Activated naive CD4-positive, alpha-beta T cell treated with anti-CD3 and anti-CD28 coated beads for 36 hours (primary cell): ENCODE measurements at regions not wholly inside any gene's neighbourhood (a gene's known extent, or its start where the extent isn't known, plus 50 kb on each side); places are given as distances from the start of the nearest gene placed in this dataset.

Experiments used
- CTCF ChIA-PET: fragments of 350-600 bp; sonication (Branson Sonifier 250); formaldehyde crosslinking; loops from one replicate; lab custom pipeline; 2021; ENCODE audit warnings: antibody characterized with exemption; lab: Charles Lee
- DNase-seq: peaks from one replicate; pipeline ENCODE4 v3.0.0-alpha.2; 2020
- H3K27ac Mint-ChIP-seq: one replicate; pipeline ENCODE4 v1.8.0; 2021; ENCODE audit warnings: mild to moderate bottlenecking, mixed read lengths
- H3K27me3 Mint-ChIP-seq: one replicate; pipeline ENCODE4 v1.8.0; 2021; ENCODE audit warnings: low read depth, mixed read lengths
- H3K36me3 Mint-ChIP-seq: one replicate; pipeline ENCODE4 v1.8.0; 2021; ENCODE audit warnings: low read depth, mixed read lengths
- H3K4me1 Mint-ChIP-seq: one replicate; pipeline ENCODE4 v1.8.0; 2021; ENCODE audit warnings: low read depth, mixed read lengths
- H3K4me3 Mint-ChIP-seq: one replicate; pipeline ENCODE4 v1.8.0; 2021; ENCODE audit warnings: mild to moderate bottlenecking, moderate library complexity, mixed read lengths
- H3K9me3 Mint-ChIP-seq: one replicate; pipeline ENCODE4 v1.8.0; 2021; ENCODE audit warnings: mixed read lengths
- intact Hi-C: fragments of 100-400 bp; cut with micrococcal nuclease; formaldehyde crosslinking; loops from one replicate; pipeline ENCODE4 v1.15.1; 2023

- Mint-ChIP-seq H3K9me3 (peaks cover 7% of the 10 kb centered on the region), H3K27me3 (peaks cover 6% of the 10 kb centered on the region), H3K4me1 (no peaks in the 10 kb centered on the region), H3K36me3 (peaks cover 2% of the 10 kb centered on the region), H3K27ac (no peak overlapping the region), H3K4me3 (no peak overlapping the region)
- DNase-seq, result no peak
- CTCF ChIA-PET, result no interaction called here
- intact Hi-C loops, result no loop called here
Measured at GRCh38 chr2:236985761-236986339, 99.8 kb upstream of the COPS8 start.

- no peak for DNase-seq
- intact Hi-C loops, result no loop called here
- no peaks in the 10 kb centered on the region for H3K4me1 Mint-ChIP-seq
- H3K27me3 Mint-ChIP-seq, result peaks cover 6% of the 10 kb centered on the region
- H3K9me3 Mint-ChIP-seq, result peaks cover 7% of the 10 kb centered on the region
- no peak overlapping the region for H3K4me3 Mint-ChIP-seq
- peaks cover 2% of the 10 kb centered on the region for H3K36me3 Mint-ChIP-seq
- CTCF ChIA-PET, result no interaction called here
- H3K27ac Mint-ChIP-seq, result no peak overlapping the region
Measured at GRCh38 chr2:236986524-236987330, 99.0 kb upstream of the COPS8 start.

GRCh38 chr2:236988216-236988615, 97.5 kb upstream of the COPS8 start:
- DNase-seq, result no peak
- Mint-ChIP-seq H3K27me3 (peaks cover 6% of the 10 kb centered on the region), H3K4me1 (no peaks in the 10 kb centered on the region), H3K4me3 (no peak overlapping the region), H3K27ac (no peak overlapping the region), H3K36me3 (peaks cover 2% of the 10 kb centered on the region), H3K9me3 (peaks cover 3% of the 10 kb centered on the region)
- intact Hi-C loops, result no loop called here
- CTCF ChIA-PET, result no interaction called here

DNA sequence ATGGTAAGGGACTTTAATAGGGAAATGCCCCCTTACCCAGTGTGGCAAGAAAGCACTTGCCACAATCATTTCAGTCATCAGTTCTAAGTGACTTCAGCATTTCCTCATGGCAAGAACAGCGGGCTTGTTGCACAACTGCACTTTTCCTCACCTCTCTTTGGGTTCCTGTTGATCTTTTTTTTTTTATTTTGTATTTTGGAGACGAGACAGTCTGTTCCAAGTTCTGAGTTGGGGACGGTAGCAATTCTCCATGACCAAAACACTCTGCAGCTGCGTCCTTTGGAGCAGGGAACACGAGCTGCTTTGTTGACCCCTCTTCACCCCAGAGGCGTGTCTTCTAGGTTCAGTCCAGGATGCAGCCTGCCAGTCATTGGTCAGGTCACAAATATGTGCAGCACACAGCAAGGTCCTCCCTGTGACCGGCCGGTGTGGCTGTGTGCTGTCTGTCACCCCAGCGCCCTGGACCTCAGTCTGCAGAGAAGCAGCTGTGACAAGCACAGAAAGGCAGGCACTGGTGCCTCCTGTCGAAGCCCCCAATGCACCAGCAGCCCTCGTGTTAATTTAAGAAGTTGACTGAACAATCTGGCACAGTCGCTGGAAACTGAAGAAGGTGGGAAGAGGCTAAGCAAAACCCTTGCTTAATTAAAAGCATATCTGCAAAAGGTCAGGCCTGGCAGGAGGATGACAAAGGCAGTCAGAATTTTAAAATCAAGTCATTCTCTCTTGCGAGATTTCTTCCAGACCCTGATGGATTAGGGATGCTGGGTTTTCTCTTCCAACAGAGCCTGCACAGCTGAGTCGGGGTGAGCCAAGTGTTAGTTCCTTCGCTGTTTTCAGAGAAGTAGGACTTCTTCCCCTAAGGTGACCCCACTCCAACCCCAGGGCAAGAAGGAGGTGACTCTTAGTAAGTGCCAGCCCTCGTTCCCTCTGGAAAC, 96.7 kb upstream of the COPS8 start:
- Mint-ChIP-seq H3K4me3 (no peak overlapping the region), H3K4me1 (no peaks in the 10 kb centered on the region), H3K36me3 (peaks cover 2% of the 10 kb centered on the region), H3K27me3 (peaks cover 6% of the 10 kb centered on the region), H3K27ac (no peak overlapping the region), H3K9me3 (no peaks in the 10 kb centered on the region)
- CTCF ChIA-PET, result no interaction called here
- intact Hi-C loops, result no loop called here
- no peak for DNase-seq

DNA sequence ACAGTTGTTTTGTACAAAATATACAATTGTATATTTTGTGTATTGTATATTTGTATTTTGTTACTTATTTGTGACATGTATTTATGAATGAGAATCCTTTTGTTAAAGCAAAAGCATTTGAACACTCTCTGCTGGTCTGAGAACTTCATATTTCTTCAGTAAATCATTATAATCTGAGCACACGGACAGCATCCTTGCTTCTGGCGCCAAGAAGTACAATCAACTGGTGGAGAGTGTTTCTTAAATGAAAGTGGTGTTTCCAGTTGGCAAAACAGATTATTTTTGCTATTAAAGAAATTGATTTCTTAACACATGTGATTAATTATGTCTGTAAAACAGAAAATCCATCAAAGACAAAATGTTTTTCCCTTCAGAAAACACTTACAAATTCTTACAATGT, 95.1 kb upstream of the COPS8 start:
- DNase-seq, result no peak
- CTCF ChIA-PET, result no interaction called here
- H3K27ac Mint-ChIP-seq, result no peak overlapping the region
- H3K4me1 Mint-ChIP-seq, result no peaks in the 10 kb centered on the region
- H3K9me3 Mint-ChIP-seq, result no peaks in the 10 kb centered on the region
- peaks cover 6% of the 10 kb centered on the region for H3K27me3 Mint-ChIP-seq
- intact Hi-C loops, result no loop called here
- peaks cover 1% of the 10 kb centered on the region for H3K36me3 Mint-ChIP-seq
- no peak overlapping the region for H3K4me3 Mint-ChIP-seq

GRCh38 chr2:236991874-236992273, 93.8 kb upstream of the COPS8 start:
- H3K27me3 Mint-ChIP-seq, result peaks cover 7% of the 10 kb centered on the region
- DNase-seq, result no peak
- no peaks in the 10 kb centered on the region for H3K4me1 Mint-ChIP-seq
- CTCF ChIA-PET, result no interaction called here
- no peaks in the 10 kb centered on the region for H3K9me3 Mint-ChIP-seq
- no peaks in the 10 kb centered on the region for H3K36me3 Mint-ChIP-seq
- H3K4me3 Mint-ChIP-seq, result no peak overlapping the region
- H3K27ac Mint-ChIP-seq, result no peak overlapping the region
- intact Hi-C loops, result no loop called here

DNA sequence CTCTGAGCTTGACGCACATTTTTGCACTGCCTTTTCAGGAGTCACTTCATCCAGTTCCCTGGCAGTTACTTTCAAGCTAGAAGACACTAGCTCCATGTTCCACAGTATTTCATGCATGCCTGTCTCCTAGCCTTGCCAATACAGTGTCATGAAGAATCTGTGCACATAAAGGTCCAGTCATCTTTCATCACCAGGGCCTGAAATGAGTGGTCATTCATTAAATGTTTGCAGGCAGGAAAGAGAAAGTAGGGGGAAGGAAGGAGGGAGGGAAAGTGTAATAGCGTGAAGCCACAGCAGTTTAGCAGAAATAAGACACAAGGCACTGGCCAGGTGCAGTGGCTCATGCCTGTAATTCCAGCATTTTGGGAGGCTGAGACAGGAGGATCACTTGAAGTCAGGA, 92.4 kb upstream of the COPS8 start:
- H3K27me3 Mint-ChIP-seq, result peaks cover 7% of the 10 kb centered on the region
- DNase-seq, result no peak
- H3K27ac Mint-ChIP-seq, result no peak overlapping the region
- no peaks in the 10 kb centered on the region for H3K4me1 Mint-ChIP-seq
- H3K9me3 Mint-ChIP-seq, result no peaks in the 10 kb centered on the region
- H3K4me3 Mint-ChIP-seq, result no peak overlapping the region
- CTCF ChIA-PET, result no interaction called here
- intact Hi-C loops, result no loop called here
- no peaks in the 10 kb centered on the region for H3K36me3 Mint-ChIP-seq

DNA sequence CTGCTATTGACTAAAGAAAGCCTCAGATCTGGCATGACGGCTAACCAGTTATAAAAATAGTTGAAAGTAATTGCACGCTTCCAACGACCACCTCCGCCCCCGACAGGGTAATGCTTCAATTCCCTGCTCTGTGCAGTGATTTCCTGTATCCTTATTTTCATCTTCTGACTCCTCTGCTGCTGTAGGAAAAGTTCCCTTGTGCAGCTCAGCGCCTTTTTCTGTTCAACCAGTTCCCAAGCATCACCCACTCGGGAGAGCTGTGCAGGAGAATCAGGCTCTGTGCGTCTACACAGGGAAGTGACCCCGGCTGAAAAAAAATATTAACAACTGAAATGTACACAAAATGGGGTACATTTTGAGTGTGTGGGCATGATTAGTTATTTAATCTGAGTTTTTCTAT, 91.3 kb upstream of the COPS8 start:
- no peak for DNase-seq
- intact Hi-C loops, result no loop called here
- CTCF ChIA-PET, result no interaction called here

DNA sequence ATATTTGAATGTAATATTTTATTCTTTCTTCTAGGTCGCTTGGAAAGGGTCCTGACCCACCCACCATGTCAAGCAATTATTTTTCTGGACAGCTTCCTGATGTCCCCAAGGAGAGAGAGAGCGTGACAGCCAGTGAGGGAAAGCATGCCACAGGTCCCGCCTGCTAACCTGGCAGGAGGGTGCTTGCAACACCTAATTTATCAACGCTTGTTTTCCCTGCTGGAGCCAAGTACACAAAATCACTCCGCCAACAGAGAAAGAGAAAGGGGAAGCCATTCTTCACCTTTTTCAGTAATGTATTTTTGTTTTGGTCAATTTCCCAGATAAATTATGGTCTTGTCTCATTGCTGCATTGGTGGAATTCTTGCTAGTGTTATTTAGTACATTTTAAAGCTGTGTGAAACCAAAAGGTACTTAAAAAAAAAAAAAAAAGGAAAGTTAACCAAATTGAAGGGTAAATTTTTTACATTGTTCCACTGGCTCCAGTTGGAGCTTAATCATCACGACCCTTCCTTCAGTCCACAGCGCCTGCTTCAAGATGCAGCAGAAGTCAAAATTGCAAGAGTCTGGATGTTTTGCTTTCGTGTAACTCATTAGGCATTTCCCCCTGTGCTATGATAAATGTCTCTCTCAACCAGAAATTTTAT, 88.5 kb upstream of the COPS8 start:
- Mint-ChIP-seq H3K9me3 (no peaks in the 10 kb centered on the region), H3K36me3 (no peaks in the 10 kb centered on the region)

More for the DNA sequence above, 91.3 kb upstream of the COPS8 start:
- Mint-ChIP-seq H3K27me3 (peaks cover 6% of the 10 kb centered on the region), H3K4me1 (no peaks in the 10 kb centered on the region), H3K36me3 (no peaks in the 10 kb centered on the region), H3K4me3 (no peak overlapping the region), H3K9me3 (no peaks in the 10 kb centered on the region), H3K27ac (no peak overlapping the region)

GRCh38 chr2:236998236-236998635, 87.5 kb upstream of the COPS8 start:
- Mint-ChIP-seq H3K27me3 (peaks cover 6% of the 10 kb centered on the region), H3K4me1 (no peaks in the 10 kb centered on the region), H3K27ac (no peak overlapping the region), H3K36me3 (no peaks in the 10 kb centered on the region), H3K4me3 (no peak overlapping the region), H3K9me3 (no peaks in the 10 kb centered on the region)
- intact Hi-C loops, result no loop called here
- DNase-seq, result no peak
- CTCF ChIA-PET, result interaction anchor here (0.8 kb wide), 1 partner anchor 811 kb away, joined by 3 read pairs; no protein-coding TSS in a partner anchor

More for the DNA sequence above, 88.5 kb upstream of the COPS8 start:
- no peaks in the 10 kb centered on the region for H3K4me1 Mint-ChIP-seq
- intact Hi-C loops, result no loop called here
- DNase-seq, result no peak
- CTCF ChIA-PET, result interaction anchor here (0.7 to 0.8 kb wide), 2 partner anchors 17 to 810 kb away, joined by 3 to 5 read pairs; no protein-coding TSS in a partner anchor
- H3K4me3 Mint-ChIP-seq, result no peak overlapping the region
- H3K27me3 Mint-ChIP-seq, result peaks cover 6% of the 10 kb centered on the region
- no peak overlapping the region for H3K27ac Mint-ChIP-seq

GRCh38 chr2:236998758-236999157, 86.9 kb upstream of the COPS8 start:
- no peak overlapping the region for H3K4me3 Mint-ChIP-seq
- no peak overlapping the region for H3K27ac Mint-ChIP-seq
- H3K4me1 Mint-ChIP-seq, result no peaks in the 10 kb centered on the region
- DNase-seq, result no peak
- CTCF ChIA-PET, result no interaction called here
- H3K36me3 Mint-ChIP-seq, result no peaks in the 10 kb centered on the region
- intact Hi-C loops, result no loop called here
- peaks cover 6% of the 10 kb centered on the region for H3K27me3 Mint-ChIP-seq
- no peaks in the 10 kb centered on the region for H3K9me3 Mint-ChIP-seq

GRCh38 chr2:237000481-237000880, 85.2 kb upstream of the COPS8 start:
- CTCF ChIA-PET, result no interaction called here
- no peaks in the 10 kb centered on the region for H3K4me1 Mint-ChIP-seq
- DNase-seq, result no peak
- H3K27ac Mint-ChIP-seq, result no peak overlapping the region
- no peaks in the 10 kb centered on the region for H3K9me3 Mint-ChIP-seq
- no peak overlapping the region for H3K4me3 Mint-ChIP-seq
- H3K36me3 Mint-ChIP-seq, result no peaks in the 10 kb centered on the region
- intact Hi-C loops, result no loop called here
- peaks cover 6% of the 10 kb centered on the region for H3K27me3 Mint-ChIP-seq
